ENCODE measurements at regions not wholly inside any gene's neighbourhood (a gene's known extent, or its start where the extent isn't known, plus 50 kb on each side); places are given as distances from the start of the nearest gene placed in this dataset.

GRCh38 chr22:49440931-49441330 lies 386.7 kb downstream of the BRD1 start:
- DNase-seq (ENCODE audit: low spot score in 2 of 2), result no peak
- Histone ChIP-seq H3K4me3 (no peak overlapping the region), H3K9me3 (no peaks in the 10 kb centered on the region), H3K4me1 (no peaks in the 10 kb centered on the region), H3K27ac (no peak overlapping the region), H3K36me3 (no peaks in the 10 kb centered on the region), H3K27me3 (no peaks in the 10 kb centered on the region)
- 85 to 86% methylated on average over 23 of the region's 23 CpGs for WGBS, 2 donors
- no peak for TF ChIP-seq POLR2A (IDR thresholded peaks at IDR 0.05)
- TF ChIP-seq CTCF (IDR thresholded peaks at IDR 0.05), result no peak
- TF ChIP-seq EP300 (IDR thresholded peaks at IDR 0.05), result no peak

DNA sequence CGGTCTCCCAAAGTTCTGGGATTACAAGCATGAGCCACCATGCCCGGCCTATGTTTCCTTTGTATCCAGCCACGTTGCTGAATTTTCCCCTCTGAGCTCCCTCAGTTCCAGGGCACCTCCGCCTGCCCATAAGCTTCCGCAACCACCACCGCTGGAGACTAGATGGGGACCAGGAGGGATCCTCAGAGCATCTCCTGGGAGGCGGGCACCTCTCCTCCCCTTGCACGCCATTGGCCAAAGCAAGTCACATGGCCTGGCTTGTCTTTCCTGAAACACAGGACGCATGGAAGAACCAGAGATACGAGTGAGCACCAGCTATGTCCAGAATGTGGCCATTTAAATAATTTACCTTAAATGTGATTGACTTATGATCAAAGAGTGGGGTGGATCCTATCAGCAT lies 388.3 kb downstream of the BRD1 start:
- WGBS, 2 donors, result 78 to 89% methylated on average over 10 of the region's 10 CpGs
- TF ChIP-seq POLR2A (IDR thresholded peaks at IDR 0.05) (no peak), EP300 (IDR thresholded peaks at IDR 0.05) (no peak), CTCF (IDR thresholded peaks at IDR 0.05) (no peak)
- Histone ChIP-seq H3K4me1 (no peaks in the 10 kb centered on the region), H3K9me3 (peaks cover 0 to 13% (median 0%) of the 10 kb centered on the region in 4 donors), H3K36me3 (no peaks in the 10 kb centered on the region), H3K4me3 (no peak overlapping the region), H3K27me3 (no peaks in the 10 kb centered on the region), H3K27ac (no peak overlapping the region)
- DNase-seq (ENCODE audit: low spot score in 2 of 2), result no peak

DNA sequence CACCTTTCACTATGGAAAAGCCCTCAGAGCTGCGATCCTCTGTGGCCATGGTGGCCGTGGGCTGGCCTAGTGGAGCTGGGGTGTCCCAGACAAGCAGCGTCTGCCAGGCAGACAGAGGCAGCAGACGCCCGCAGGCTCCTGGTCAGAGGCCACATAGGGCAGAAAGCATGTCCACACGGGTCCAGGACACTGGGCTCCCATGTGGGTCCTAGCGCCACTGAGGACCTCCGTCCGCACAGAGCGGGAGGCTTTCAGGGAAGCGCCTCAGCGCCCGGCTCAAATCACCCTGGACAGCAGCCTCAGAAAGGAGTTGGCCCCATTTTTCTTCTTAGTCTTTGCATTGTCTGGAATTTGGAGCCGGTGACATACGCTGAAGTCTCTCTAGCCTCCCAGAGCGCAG lies 389.7 kb downstream of the BRD1 start:
- no peak overlapping the region for H3K4me3 ChIP-seq
- DNase-seq (ENCODE audit: low spot score in 2 of 2), result no peak
- no peaks in the 10 kb centered on the region for H3K27me3 ChIP-seq
- 75 to 76% methylated on average over 13 to 16 of the region's 16 CpGs for WGBS, 2 donors
- peaks cover 0 to 17% (median 0%) of the 10 kb centered on the region in 4 donors for H3K9me3 ChIP-seq
- H3K4me1 ChIP-seq, result no peaks in the 10 kb centered on the region
- no peak for TF ChIP-seq CTCF (IDR thresholded peaks at IDR 0.05)
- no peaks in the 10 kb centered on the region for H3K36me3 ChIP-seq
- H3K27ac ChIP-seq, result no peak overlapping the region

GRCh38 chr22:49437356-49437755 lies 390.3 kb downstream of the BRD1 start:
- TF ChIP-seq POLR2A (IDR thresholded peaks at IDR 0.05) (no peak), EP300 (IDR thresholded peaks at IDR 0.05) (no peak), CTCF (IDR thresholded peaks at IDR 0.05) (no peak)
- peaks cover 0 to 17% (median 0%) of the 10 kb centered on the region in 4 donors for H3K9me3 ChIP-seq
- no peak for DNase-seq (ENCODE audit: low spot score in 2 of 2)
- no peaks in the 10 kb centered on the region for H3K27me3 ChIP-seq
- 84 to 86% methylated on average over 17 of the region's 17 CpGs for WGBS, 2 donors
- no peak overlapping the region for H3K4me3 ChIP-seq
- H3K36me3 ChIP-seq, result no peaks in the 10 kb centered on the region
- H3K27ac ChIP-seq, result no peak overlapping the region
- no peaks in the 10 kb centered on the region for H3K4me1 ChIP-seq

DNA sequence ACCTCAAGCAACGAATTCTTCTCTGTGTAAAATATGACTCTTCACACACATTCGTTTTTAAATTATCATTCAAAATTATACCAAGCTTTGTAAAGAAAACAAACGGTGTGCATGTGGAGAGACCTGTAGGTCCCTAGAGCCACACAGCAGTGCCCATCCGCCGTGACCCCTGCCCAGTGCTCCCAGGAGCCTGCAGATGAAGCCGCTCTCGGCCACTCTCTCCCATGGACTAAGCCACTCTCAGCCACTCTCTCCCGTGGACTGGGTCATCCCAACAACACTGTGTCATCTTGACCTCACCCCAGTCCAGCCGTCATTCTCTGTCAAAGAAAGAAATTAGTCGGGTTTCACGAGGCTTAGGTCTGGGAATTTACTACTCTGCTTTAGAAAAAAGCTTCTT lies 391.6 kb downstream of the BRD1 start:
- Histone ChIP-seq H3K4me3 (no peak overlapping the region), H3K4me1 (no peaks in the 10 kb centered on the region), H3K27me3 (no peaks in the 10 kb centered on the region), H3K36me3 (no peaks in the 10 kb centered on the region), H3K9me3 (peaks cover 0 to 17% (median 0%) of the 10 kb centered on the region in 4 donors), H3K27ac (no peak overlapping the region)
- 66 to 72% methylated on average over 11 of the region's 11 CpGs for WGBS, 2 donors
- TF ChIP-seq CTCF (IDR thresholded peaks at IDR 0.05) (no peak), EP300 (IDR thresholded peaks at IDR 0.05) (no peak), POLR2A (IDR thresholded peaks at IDR 0.05) (no peak)
- no peak for DNase-seq (ENCODE audit: low spot score in 2 of 2)

Measured in tibial nerve (tissue), 4 donors.